ENCODE measurements at regions not wholly inside any gene's neighbourhood (a gene's known extent, or its start where the extent isn't known, plus 50 kb on each side); places are given as distances from the start of the nearest gene placed in this dataset.

DNA sequence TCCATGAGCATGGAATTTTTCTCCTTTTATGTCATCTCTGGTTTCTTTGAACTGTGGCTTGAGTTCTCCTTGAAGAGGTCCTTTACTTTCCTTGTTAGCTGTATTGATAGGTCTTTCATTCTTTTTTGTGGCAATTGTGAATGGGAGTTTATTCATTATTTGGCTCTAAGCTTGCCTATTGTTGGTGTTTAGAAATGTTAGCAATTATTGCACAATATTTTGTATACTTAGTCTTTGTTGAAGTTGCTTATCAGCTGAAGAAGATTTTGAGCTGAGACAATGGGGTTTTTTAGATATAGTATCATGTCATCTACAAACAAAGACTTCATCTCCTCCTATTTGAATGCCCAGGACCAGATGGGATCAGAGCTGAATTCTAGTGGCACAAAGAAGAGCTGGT, 1143.8 kb downstream of the XPNPEP1 start:
- no peaks in the 10 kb centered on the region for H3K4me1 ChIP-seq (ENCODE audit: control insufficient read depth in 4 of 4, insufficient read depth in 4 of 4, low read length in 3 of 4)
- H3K4me3 ChIP-seq (ENCODE audit: low read depth in 1 of 3, low read length in 3 of 3) = no peak overlapping the region
- DNase-seq (ENCODE audit: low spot score) = no peak
- no peak overlapping the region for H3K27ac ChIP-seq (ENCODE audit: low read depth in 1 of 2, low read length in 2 of 2)
- no peak overlapping the region for H3K9ac ChIP-seq (ENCODE audit: low read depth in 1 of 2, low read length in 2 of 2)
- TF ChIP-seq NR2F2 (IDR thresholded peaks at IDR 0.05) (no peak), YY1 (IDR thresholded peaks at IDR 0.05) (no peak), GABPA (IDR thresholded peaks at IDR 0.05 in 1 of 2, conservative IDR thresholded peaks at IDR 0.05 in 1 of 2) (no peak), RAD21 (IDR thresholded peaks at IDR 0.05) (no peak), SP1 (IDR thresholded peaks at IDR 0.05) (no peak)
- TF ChIP-seq, protein P1, sequence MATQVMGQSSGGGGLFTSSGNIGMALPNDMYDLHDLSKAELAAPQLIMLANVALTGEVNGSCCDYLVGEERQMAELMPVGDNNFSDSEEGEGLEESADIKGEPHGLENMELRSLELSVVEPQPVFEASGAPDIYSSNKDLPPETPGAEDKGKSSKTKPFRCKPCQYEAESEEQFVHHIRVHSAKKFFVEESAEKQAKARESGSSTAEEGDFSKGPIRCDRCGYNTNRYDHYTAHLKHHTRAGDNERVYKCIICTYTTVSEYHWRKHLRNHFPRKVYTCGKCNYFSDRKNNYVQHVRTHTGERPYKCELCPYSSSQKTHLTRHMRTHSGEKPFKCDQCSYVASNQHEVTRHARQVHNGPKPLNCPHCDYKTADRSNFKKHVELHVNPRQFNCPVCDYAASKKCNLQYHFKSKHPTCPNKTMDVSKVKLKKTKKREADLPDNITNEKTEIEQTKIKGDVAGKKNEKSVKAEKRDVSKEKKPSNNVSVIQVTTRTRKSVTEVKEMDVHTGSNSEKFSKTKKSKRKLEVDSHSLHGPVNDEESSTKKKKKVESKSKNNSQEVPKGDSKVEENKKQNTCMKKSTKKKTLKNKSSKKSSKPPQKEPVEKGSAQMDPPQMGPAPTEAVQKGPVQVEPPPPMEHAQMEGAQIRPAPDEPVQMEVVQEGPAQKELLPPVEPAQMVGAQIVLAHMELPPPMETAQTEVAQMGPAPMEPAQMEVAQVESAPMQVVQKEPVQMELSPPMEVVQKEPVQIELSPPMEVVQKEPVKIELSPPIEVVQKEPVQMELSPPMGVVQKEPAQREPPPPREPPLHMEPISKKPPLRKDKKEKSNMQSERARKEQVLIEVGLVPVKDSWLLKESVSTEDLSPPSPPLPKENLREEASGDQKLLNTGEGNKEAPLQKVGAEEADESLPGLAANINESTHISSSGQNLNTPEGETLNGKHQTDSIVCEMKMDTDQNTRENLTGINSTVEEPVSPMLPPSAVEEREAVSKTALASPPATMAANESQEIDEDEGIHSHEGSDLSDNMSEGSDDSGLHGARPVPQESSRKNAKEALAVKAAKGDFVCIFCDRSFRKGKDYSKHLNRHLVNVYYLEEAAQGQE (IDR thresholded peaks at IDR 0.05) = no peak
- TF ChIP-seq, protein P2, sequence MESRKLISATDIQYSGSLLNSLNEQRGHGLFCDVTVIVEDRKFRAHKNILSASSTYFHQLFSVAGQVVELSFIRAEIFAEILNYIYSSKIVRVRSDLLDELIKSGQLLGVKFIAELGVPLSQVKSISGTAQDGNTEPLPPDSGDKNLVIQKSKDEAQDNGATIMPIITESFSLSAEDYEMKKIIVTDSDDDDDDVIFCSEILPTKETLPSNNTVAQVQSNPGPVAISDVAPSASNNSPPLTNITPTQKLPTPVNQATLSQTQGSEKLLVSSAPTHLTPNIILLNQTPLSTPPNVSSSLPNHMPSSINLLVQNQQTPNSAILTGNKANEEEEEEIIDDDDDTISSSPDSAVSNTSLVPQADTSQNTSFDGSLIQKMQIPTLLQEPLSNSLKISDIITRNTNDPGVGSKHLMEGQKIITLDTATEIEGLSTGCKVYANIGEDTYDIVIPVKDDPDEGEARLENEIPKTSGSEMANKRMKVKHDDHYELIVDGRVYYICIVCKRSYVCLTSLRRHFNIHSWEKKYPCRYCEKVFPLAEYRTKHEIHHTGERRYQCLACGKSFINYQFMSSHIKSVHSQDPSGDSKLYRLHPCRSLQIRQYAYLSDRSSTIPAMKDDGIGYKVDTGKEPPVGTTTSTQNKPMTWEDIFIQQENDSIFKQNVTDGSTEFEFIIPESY (IDR thresholded peaks at IDR 0.05) = no peak
- TF ChIP-seq, protein P3, sequence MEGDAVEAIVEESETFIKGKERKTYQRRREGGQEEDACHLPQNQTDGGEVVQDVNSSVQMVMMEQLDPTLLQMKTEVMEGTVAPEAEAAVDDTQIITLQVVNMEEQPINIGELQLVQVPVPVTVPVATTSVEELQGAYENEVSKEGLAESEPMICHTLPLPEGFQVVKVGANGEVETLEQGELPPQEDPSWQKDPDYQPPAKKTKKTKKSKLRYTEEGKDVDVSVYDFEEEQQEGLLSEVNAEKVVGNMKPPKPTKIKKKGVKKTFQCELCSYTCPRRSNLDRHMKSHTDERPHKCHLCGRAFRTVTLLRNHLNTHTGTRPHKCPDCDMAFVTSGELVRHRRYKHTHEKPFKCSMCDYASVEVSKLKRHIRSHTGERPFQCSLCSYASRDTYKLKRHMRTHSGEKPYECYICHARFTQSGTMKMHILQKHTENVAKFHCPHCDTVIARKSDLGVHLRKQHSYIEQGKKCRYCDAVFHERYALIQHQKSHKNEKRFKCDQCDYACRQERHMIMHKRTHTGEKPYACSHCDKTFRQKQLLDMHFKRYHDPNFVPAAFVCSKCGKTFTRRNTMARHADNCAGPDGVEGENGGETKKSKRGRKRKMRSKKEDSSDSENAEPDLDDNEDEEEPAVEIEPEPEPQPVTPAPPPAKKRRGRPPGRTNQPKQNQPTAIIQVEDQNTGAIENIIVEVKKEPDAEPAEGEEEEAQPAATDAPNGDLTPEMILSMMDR (IDR thresholded peaks at IDR 0.05; ENCODE audit: low read depth, low read length, missing input control) = no peak
- H3K36me3 ChIP-seq (ENCODE audit: control insufficient read depth in 4 of 4, insufficient read depth in 3 of 4, low read depth in 1 of 4, low read length in 3 of 4) = no peaks in the 10 kb centered on the region
- peaks cover 0 to 5% (median 1%) of the 10 kb centered on the region in 4 donors for H3K9me3 ChIP-seq (ENCODE audit: control insufficient read depth in 4 of 4, low read length in 3 of 4)
- H3K27me3 ChIP-seq (ENCODE audit: control insufficient read depth in 4 of 4, insufficient read depth in 4 of 4, low read length in 3 of 4) = no peaks in the 10 kb centered on the region

DNA sequence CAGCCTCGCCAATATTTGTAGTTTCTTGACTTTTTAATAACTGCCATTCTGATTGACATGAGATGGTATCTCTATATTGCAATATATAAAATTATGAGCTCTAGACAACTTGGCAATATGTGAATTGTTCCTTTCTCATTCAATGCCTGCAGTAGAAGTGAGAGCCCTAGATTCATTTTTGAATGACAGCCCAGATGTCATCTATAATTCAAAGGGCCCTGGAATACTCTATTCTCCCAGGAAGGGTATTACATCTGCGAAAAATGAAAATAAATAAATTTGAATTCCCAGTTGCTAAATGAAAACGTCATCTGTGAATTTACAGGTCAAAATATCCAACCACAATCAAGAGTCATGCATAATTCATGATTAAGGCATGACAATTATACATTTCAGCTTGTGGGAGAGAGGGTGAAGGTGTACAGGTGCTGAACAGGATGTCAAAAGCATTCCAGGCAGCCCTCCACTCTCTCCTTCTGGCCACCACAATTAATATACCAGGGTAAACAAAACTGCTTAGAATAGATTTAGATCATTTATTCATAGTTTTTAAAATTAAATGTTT, 1147.3 kb downstream of the XPNPEP1 start:
- Histone ChIP-seq H3K27ac (ENCODE audit: low read depth in 1 of 2, low read length in 2 of 2) (no peak overlapping the region), H3K4me1 (ENCODE audit: control insufficient read depth in 4 of 4, insufficient read depth in 4 of 4, low read length in 3 of 4) (no peaks in the 10 kb centered on the region), H3K9me3 (ENCODE audit: control insufficient read depth in 4 of 4, low read length in 3 of 4) (no peaks in the 10 kb centered on the region), H3K36me3 (ENCODE audit: control insufficient read depth in 4 of 4, insufficient read depth in 3 of 4, low read depth in 1 of 4, low read length in 3 of 4) (no peaks in the 10 kb centered on the region), H3K9ac (ENCODE audit: low read depth in 1 of 2, low read length in 2 of 2) (no peak overlapping the region), H3K4me3 (ENCODE audit: low read depth in 1 of 3, low read length in 3 of 3) (no peak overlapping the region), H3K27me3 (ENCODE audit: control insufficient read depth in 4 of 4, insufficient read depth in 4 of 4, low read length in 3 of 4) (no peaks in the 10 kb centered on the region)
- WGBS = 69% methylated on average over 3 of the region's 3 CpGs
- DNase-seq (ENCODE audit: low spot score) = no peak
- TF ChIP-seq RAD21 (IDR thresholded peaks at IDR 0.05) = no peak
- TF ChIP-seq RXRA (IDR thresholded peaks at IDR 0.05) = no peak
- no peak for TF ChIP-seq TAF1 (conservative IDR thresholded peaks at IDR 0.05)
- no peak for TF ChIP-seq NR2F2 (IDR thresholded peaks at IDR 0.05)
- TF ChIP-seq GABPA (IDR thresholded peaks at IDR 0.05 in 1 of 2, conservative IDR thresholded peaks at IDR 0.05 in 1 of 2) = no peak
- TF ChIP-seq, protein P3 (IDR thresholded peaks at IDR 0.05; ENCODE audit: low read depth, low read length, missing input control) = no peak
- TF ChIP-seq, protein P1 (IDR thresholded peaks at IDR 0.05) = no peak
- TF ChIP-seq YY1 (IDR thresholded peaks at IDR 0.05) = no peak
- TF ChIP-seq, protein P4, sequence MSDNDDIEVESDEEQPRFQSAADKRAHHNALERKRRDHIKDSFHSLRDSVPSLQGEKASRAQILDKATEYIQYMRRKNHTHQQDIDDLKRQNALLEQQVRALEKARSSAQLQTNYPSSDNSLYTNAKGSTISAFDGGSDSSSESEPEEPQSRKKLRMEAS (IDR thresholded peaks at IDR 0.05) = no peak
- no peak for TF ChIP-seq FOXA1 (IDR thresholded peaks at IDR 0.05)
- TF ChIP-seq, protein P5, sequence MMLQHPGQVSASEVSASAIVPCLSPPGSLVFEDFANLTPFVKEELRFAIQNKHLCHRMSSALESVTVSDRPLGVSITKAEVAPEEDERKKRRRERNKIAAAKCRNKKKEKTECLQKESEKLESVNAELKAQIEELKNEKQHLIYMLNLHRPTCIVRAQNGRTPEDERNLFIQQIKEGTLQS (IDR thresholded peaks at IDR 0.05) = no peak
- TF ChIP-seq HNF4A (conservative IDR thresholded peaks at IDR 0.05) = no peak
- TF ChIP-seq HNF4G (IDR thresholded peaks at IDR 0.05) = no peak
- TF ChIP-seq FOXA2 (IDR thresholded peaks at IDR 0.05) = no peak
- no peak for TF ChIP-seq SP1 (IDR thresholded peaks at IDR 0.05)
- no peak for TF ChIP-seq JUND (IDR thresholded peaks at IDR 0.05)

Measured in liver (tissue), 8 donors.